ENCODE measurements at regions not wholly inside any gene's neighbourhood (a gene's known extent, or its start where the extent isn't known, plus 50 kb on each side); places are given as distances from the start of the nearest gene placed in this dataset.

DNA sequence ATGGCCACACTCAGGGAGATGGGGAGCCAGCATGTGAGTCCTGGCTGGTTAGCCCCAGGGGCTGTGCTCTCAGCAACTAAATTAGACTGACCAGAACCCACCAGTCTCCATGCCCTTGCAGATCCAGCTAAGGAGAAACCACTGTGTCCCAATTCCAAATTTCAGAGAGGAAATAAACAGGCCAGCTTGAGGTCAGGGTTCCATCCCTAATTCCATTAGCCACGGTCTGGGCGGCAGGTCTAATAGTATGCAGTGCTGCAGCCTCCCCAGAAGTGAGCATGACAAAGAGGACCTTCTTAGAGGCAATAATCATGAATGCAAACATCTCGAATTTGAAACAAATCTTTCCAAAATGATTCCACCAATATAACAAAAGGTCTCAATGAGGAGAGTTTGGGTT, 671.2 kb downstream of the BCL11A start:
- no peak for TF ChIP-seq POLR2A (IDR thresholded peaks at IDR 0.05)
- TF ChIP-seq, protein P1, sequence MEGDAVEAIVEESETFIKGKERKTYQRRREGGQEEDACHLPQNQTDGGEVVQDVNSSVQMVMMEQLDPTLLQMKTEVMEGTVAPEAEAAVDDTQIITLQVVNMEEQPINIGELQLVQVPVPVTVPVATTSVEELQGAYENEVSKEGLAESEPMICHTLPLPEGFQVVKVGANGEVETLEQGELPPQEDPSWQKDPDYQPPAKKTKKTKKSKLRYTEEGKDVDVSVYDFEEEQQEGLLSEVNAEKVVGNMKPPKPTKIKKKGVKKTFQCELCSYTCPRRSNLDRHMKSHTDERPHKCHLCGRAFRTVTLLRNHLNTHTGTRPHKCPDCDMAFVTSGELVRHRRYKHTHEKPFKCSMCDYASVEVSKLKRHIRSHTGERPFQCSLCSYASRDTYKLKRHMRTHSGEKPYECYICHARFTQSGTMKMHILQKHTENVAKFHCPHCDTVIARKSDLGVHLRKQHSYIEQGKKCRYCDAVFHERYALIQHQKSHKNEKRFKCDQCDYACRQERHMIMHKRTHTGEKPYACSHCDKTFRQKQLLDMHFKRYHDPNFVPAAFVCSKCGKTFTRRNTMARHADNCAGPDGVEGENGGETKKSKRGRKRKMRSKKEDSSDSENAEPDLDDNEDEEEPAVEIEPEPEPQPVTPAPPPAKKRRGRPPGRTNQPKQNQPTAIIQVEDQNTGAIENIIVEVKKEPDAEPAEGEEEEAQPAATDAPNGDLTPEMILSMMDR (IDR thresholded peaks at IDR 0.05) = no peak

All from Peyer's patch (tissue), 4 donors.